Right atrium auricular region (tissue), 2 donors: ENCODE measurements at regions not wholly inside any gene's neighbourhood (a gene's known extent, or its start where the extent isn't known, plus 50 kb on each side); places are given as distances from the start of the nearest gene placed in this dataset.

Experiments used
- DNase-seq: peaks from one replicate; pipeline ENCODE4 v3.0.0-alpha.2; 2019; ENCODE audit warnings: low spot score
- H3K27ac ChIP-seq, 2 donors: fragments of 200-600 bp; sonication (generic); 1 replicate in 1 of 2; 2 replicates in 1 of 2; pipeline ENCODE4 v1.5.1; 2016 to 2019
- H3K27me3 ChIP-seq, 2 donors: fragments of 200-600 bp; sonication (generic); one replicate each; pipeline versions ENCODE4 v1.5.1 to v1.6.0; 2017 to 2019
- H3K36me3 ChIP-seq: fragments of 200-600 bp; sonication (generic); one replicate; pipeline ENCODE4 v1.5.1; 2016
- H3K4me1 ChIP-seq, 2 donors: fragments of 200-600 bp; sonication (generic); one replicate each; pipeline versions ENCODE4 v1.5.1 to v1.6.0; 2017 to 2019
- H3K4me3 ChIP-seq, 2 donors: fragments of 200-600 bp; sonication (generic); 1 replicate in 1 of 2; 2 replicates in 1 of 2; pipeline ENCODE4 v1.5.1; 2017 to 2019; ENCODE audit warnings: mild to moderate bottlenecking in 1 of 2, moderate library complexity in 1 of 2
- H3K9me3 ChIP-seq, 2 donors: fragments of 200-600 bp; sonication (generic); one replicate each; pipeline ENCODE4 v1.5.1; 2019
- TF ChIP-seq, protein P1 (sequence below), 2 donors: fragments of 200-600 bp; sonication (generic); IDR thresholded peaks; one replicate each; pipeline ENCODE4 v1.5.1; 2019; ENCODE audit warnings: antibody characterized with exemption in 2 of 2

- Histone ChIP-seq H3K4me3 (no peak overlapping the region), H3K4me1 (no peaks in the 10 kb centered on the region), H3K9me3 (peaks cover 0 to 7% of the 10 kb centered on the region in 2 donors), H3K27me3 (no peaks in the 10 kb centered on the region), H3K27ac (no peak overlapping the region), H3K36me3 (no peaks in the 10 kb centered on the region)
- no peak for DNase-seq
- TF ChIP-seq, protein P1, sequence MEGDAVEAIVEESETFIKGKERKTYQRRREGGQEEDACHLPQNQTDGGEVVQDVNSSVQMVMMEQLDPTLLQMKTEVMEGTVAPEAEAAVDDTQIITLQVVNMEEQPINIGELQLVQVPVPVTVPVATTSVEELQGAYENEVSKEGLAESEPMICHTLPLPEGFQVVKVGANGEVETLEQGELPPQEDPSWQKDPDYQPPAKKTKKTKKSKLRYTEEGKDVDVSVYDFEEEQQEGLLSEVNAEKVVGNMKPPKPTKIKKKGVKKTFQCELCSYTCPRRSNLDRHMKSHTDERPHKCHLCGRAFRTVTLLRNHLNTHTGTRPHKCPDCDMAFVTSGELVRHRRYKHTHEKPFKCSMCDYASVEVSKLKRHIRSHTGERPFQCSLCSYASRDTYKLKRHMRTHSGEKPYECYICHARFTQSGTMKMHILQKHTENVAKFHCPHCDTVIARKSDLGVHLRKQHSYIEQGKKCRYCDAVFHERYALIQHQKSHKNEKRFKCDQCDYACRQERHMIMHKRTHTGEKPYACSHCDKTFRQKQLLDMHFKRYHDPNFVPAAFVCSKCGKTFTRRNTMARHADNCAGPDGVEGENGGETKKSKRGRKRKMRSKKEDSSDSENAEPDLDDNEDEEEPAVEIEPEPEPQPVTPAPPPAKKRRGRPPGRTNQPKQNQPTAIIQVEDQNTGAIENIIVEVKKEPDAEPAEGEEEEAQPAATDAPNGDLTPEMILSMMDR (IDR thresholded peaks at IDR 0.05): no peak
Measured at GRCh38 chr9:86997156-86997555, 49.9 kb upstream of the GAS1 start.

DNA sequence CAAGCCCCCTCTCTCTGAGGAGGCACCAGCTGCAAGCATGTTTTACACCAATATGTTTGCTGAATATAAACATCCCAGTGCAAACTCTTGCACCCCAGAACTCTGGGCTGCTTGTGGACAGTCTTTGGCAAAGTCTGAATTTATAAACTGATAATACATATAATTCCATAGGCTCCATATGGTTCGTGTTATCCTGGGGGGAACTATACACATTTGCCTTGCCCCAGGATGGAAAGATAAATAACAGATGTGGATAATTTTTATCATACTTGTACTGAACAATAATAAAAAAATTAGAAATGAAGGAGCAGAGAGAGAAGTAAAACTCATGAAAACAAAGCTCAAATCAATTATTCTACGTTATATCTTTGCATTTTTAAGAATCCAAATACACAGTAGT, 50.6 kb upstream of the GAS1 start:
- no peaks in the 10 kb centered on the region for H3K27me3 ChIP-seq
- no peak for DNase-seq
- H3K9me3 ChIP-seq: peaks cover 0 to 11% of the 10 kb centered on the region in 2 donors
- TF ChIP-seq, protein P1 (IDR thresholded peaks at IDR 0.05): no peak
- H3K4me3 ChIP-seq: no peak overlapping the region
- H3K27ac ChIP-seq: no peak overlapping the region
- H3K36me3 ChIP-seq: no peaks in the 10 kb centered on the region
- no peaks in the 10 kb centered on the region for H3K4me1 ChIP-seq

DNA sequence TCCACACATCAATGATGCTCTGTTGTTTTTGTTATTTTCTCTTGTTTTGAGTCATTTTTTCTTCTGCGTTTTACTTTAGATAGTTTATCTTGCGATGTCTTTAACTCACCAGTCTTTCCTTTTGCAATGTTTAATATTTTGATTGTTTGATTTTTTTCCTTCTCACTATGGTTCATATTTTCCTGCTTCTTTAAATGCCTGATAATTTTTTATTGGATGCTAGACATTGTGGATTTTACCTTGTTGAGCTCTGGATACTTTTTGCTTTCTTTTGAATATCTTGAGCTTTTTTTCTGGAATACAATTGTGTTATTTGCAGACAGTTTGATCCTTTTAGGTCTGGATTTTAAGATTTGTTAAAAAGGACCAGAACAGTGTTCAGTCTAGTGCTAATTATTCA, 55.2 kb upstream of the GAS1 start:
- Histone ChIP-seq H3K36me3 (no peaks in the 10 kb centered on the region), H3K27me3 (no peaks in the 10 kb centered on the region), H3K9me3 (peaks cover 0 to 11% of the 10 kb centered on the region in 2 donors), H3K27ac (no peak overlapping the region), H3K4me3 (no peak overlapping the region), H3K4me1 (no peaks in the 10 kb centered on the region)
- TF ChIP-seq, protein P1 (IDR thresholded peaks at IDR 0.05): no peak
- no peak for DNase-seq

- Histone ChIP-seq H3K4me1 (no peaks in the 10 kb centered on the region), H3K27me3 (no peaks in the 10 kb centered on the region), H3K9me3 (peaks cover 0 to 11% of the 10 kb centered on the region in 2 donors), H3K27ac (no peak overlapping the region), H3K4me3 (no peak overlapping the region), H3K36me3 (no peaks in the 10 kb centered on the region)
- DNase-seq: no peak
- TF ChIP-seq, protein P1 (IDR thresholded peaks at IDR 0.05): no peak
Measured at GRCh38 chr9:87004016-87004415, 56.7 kb upstream of the GAS1 start.

GRCh38 chr9:87006956-87007355, 59.6 kb upstream of the GAS1 start:
- Histone ChIP-seq H3K4me1 (no peaks in the 10 kb centered on the region), H3K4me3 (no peak overlapping the region), H3K36me3 (no peaks in the 10 kb centered on the region), H3K27ac (no peak overlapping the region), H3K9me3 (peaks cover 0 to 6% of the 10 kb centered on the region in 2 donors), H3K27me3 (no peaks in the 10 kb centered on the region)
- TF ChIP-seq, protein P1 (IDR thresholded peaks at IDR 0.05): no peak
- no peak for DNase-seq

DNA sequence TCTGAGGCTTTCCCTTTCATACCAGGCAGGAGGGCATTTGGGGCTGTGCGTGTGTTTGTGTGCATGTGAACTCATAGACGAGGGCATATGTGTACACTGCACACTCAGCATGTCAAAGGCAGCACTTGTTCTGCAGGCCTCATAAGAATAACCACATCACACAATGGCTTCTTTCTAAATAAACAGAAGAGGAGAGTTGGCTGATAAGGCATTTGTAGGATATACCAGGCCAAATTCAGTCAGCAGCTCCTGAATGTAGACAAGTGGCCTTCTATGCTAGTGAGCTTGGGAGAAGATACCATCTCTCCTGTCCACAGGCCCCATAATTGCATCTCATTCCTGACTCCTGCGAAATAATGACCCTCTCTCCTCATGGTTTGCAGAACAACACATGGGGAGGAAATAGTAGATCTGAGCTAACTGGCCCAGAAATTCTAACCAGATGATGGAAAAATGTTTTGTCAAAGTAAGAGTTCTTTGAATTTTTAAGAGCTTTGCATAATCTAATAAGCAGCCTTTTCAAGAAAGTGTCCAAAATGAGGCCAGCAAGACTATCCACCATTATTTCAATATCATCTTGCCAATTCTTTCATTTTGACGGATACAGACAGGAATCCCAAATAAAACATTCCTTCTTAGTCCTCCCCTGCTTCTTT, 60.5 kb upstream of the GAS1 start:
- H3K27me3 ChIP-seq: no peaks in the 10 kb centered on the region
- peak overlapping the region in 1 of 2 donors; percentile 49 for H3K27ac ChIP-seq
- no peak overlapping the region for H3K4me3 ChIP-seq

More for the DNA sequence above, 60.5 kb upstream of the GAS1 start:
- TF ChIP-seq, protein P1 (IDR thresholded peaks at IDR 0.05): no peak
- H3K9me3 ChIP-seq: no peaks in the 10 kb centered on the region
- H3K4me1 ChIP-seq: no peaks in the 10 kb centered on the region
- H3K36me3 ChIP-seq: no peaks in the 10 kb centered on the region
- DNase-seq: no peak
